AG09319 (cell line): ENCODE measurements at regions not wholly inside any gene's neighbourhood (a gene's known extent, or its start where the extent isn't known, plus 50 kb on each side); places are given as distances from the start of the nearest gene placed in this dataset.
"Not testable (repeated sequence)": the region's sequence is repeated elsewhere in the genome, so short reads cannot be mapped to it uniquely, and the experiment has no call there.

ENCODE experiments used
- DNase-seq: peaks from one replicate; pipeline ENCODE4 v3.0.0-alpha.2; 2010; ENCODE audit warnings: low read depth; ENCODE audit errors: extremely low read depth

GRCh38 chr17:64800987-64801386 is 118.3 kb downstream of the LRRC37A3 start:
- not testable (repeated sequence) for DNase-seq

DNA sequence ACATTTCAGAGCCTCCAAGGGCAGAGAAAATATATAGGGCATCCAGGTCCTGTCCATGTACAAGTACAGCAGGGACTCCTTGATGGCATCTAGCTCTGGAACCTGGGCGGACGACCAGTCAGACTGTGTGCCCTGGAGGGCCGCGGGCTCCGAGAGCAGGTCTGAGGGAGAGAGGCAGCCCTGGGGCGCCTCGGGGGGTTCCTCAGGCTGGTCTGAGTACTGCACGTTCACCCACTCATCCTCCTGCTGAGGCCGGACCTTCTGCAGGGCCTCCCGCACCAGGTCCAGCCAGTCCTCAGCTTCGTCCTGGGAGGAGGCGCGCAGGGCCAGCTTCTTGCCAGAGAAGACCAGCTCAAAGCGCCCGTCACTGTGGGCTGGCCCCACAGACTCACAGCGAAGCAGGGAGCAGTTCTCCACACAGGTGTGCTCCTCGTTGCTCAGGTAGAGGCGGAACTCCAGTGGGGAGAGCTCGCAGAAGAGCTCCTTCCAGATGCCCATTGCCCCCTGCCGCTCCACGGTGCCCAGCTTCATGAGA is 118.8 kb downstream of the LRRC37A3 start:
- DNase-seq: not testable (repeated sequence)

DNA sequence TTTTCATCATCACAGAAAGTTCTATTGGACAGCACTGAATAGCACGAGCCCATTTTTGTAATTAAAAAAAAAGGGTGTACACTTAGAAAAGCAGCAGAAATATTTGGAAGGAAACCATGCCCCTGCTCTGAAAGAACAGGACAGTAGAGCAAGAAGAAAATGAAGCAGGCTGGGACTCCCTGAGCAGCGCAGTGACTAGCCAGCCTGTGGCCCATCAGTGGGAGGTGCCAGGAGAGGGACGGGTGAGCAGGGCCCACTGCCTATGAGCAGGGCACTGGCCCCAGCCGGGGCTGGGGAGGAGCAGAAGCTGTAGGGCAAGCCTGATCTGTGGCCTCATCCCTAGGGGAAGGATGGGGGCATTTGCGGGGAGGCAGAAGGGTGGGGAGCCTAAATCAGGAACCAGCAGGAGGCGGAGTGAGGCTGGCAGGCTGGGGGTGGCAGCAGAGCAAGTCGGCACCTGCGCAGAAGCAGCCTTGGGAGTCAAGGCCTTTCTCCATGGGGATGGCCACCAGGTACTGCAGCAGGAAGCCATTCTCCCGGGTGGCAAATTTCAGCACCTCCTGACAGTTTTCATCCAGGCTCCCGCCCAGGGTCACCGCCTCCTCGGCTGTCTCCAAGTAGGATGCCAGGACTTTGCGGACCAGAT is 119.6 kb downstream of the LRRC37A3 start:
- DNase-seq: not testable (repeated sequence)

GRCh38 chr17:64798961-64799360 is 120.3 kb downstream of the LRRC37A3 start:
- DNase-seq: not testable (repeated sequence)

- DNase-seq: not testable (repeated sequence)
These were observed 120.8 kb downstream of the LRRC37A3 start for GRCh38 chr17:64798489-64798790.

DNA sequence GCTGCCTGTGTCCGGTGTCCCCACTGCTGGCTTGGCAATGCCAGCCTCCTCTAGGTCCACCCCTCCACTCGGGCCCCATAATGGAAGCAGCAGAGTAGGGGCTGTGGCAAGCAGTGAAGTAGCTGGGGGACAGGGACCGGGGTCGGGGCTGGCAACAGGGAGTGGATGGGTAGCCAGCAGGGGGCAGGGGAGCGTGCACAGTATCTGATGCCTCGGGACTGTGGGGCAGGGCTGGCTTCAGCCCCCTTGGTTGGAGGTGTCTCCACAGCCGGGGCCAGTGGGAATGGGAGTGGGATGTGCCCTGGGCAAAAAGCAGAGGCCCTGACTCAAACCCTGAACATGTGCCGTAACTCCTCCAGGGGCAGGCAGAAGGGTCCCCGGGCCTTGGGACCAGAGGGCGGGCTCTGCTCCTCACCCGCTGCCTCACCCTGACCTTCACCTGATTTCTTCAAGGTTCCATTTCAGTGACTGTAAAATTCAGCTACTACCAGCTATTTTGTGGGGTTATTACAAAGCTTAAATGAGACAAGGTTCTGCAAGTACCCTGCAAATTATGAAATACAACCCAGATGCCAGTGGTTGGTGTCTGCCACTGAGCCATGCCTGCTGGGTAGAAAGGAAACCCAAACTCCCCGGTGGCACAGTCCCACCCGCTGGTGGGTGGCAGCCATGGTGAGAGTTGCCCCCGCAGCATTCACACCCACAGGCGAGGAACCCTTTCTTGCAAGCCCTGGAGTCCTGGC is 121.4 kb downstream of the LRRC37A3 start:
- not testable (repeated sequence) for DNase-seq

GRCh38 chr17:64795342-64795741 is 123.9 kb downstream of the LRRC37A3 start:
- not testable (repeated sequence) for DNase-seq

GRCh38 chr17:64794548-64795274 is 124.6 kb downstream of the LRRC37A3 start:
- not testable (repeated sequence) for DNase-seq

GRCh38 chr17:64794113-64794512 is 125.2 kb downstream of the LRRC37A3 start:
- not testable (repeated sequence) for DNase-seq

GRCh38 chr17:64792793-64793575 is 126.3 kb downstream of the LRRC37A3 start:
- not testable (repeated sequence) for DNase-seq

DNA sequence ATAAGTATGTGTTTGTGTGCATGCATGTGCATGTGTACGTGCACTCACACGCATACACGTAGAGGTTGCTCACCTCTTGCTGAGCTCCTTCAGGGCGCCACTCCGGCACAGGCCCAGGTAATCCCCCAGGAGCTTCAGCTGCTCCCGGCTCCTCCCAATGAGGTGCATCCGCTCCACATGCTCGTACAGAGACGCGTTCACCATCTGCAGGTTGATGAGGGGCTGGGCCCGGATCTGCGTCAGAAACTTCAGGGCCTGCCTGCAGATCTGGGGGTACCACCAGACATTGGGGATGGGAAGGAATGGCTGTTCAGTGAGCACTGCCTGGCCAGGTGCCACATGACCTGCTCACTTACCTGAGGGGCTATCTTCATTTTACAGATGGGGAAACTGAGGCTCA is 127.0 kb downstream of the LRRC37A3 start:
- DNase-seq: not testable (repeated sequence)

- not testable (repeated sequence) for DNase-seq
These were observed 127.6 kb downstream of the LRRC37A3 start for GRCh38 chr17:64791691-64792090.

- not testable (repeated sequence) for DNase-seq
These were observed 128.1 kb downstream of the LRRC37A3 start for GRCh38 chr17:64791226-64791625.

GRCh38 chr17:64790690-64791089 is 128.6 kb upstream of the SMURF2 start:
- DNase-seq: not testable (repeated sequence)

- DNase-seq: not testable (repeated sequence)
These were observed 128.1 kb upstream of the SMURF2 start for GRCh38 chr17:64790193-64790592.

- DNase-seq: not testable (repeated sequence)
These were observed 126.9 kb upstream of the SMURF2 start for GRCh38 chr17:64789061-64789445.
